CD4-positive, alpha-beta T cell treated with Interleukin-21 for 1 hour (primary cell): ENCODE measurements at regions not wholly inside any gene's neighbourhood (a gene's known extent, or its start where the extent isn't known, plus 50 kb on each side); places are given as distances from the start of the nearest gene placed in this dataset.
"Not testable (repeated sequence)": the region's sequence is repeated elsewhere in the genome, so short reads cannot be mapped to it uniquely, and the experiment has no call there.

Source experiments
- DNase-seq: peaks from one replicate; pipeline ENCODE4 v3.0.0-alpha.2; 2020

DNA sequence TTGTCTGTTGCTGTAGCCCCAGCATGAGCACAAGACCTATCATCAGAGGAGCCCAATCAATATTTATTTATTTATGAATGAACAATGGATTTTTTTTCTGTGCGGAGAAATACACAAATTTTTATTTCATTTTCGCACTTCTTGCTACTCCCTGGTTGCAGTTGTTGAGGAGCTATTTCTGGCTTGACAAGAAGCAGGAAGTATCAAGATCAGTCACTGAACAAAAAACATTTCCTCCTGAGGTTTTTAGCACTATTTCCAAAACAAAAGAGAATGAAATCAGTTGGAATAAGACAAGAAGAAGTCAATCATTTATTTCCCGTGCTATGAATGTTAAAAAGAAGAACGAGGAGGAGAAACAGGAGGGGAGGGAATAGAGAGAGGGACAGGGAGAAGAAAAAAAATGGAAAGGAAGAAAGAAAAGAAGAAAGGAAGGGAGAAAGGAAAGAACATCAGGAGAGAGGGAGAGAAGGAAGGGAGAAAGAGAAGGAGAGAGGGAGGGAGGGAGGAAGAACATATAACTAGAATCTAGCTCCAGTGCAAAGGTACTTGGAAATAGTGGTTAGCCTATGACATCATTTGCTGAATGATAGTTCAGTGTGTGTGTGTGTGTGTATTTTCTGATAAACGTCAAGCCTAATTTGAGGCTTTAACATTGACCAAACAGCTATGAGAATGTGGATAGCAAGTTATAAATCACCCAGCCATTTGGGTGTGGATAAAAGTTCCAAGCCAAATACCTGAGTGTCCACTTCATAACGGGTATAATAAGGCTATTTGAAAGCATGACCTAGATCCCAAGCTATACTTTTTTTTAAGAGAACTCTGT, 586.0 kb downstream of the EBF1 start:
- no peak for DNase-seq

DNA sequence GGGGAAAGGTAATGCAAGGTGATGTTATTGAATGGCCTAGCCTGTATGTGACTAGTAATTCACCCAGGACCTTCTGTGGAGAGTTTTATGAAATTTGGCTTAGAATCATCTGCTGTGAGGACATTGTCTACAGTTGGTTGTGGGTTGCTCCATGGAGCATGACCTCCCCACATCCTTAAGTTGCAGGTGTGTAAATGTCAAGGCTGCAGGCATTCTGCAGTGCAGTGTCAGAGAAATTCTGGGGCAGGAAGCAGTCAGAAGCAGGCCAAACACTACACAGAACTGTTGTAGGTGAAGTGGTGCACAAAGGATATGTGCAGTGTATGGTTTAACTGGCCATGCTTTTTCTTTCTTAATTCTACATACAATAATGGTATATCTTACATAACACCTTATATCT, 588.3 kb downstream of the EBF1 start:
- DNase-seq: no peak

DNA sequence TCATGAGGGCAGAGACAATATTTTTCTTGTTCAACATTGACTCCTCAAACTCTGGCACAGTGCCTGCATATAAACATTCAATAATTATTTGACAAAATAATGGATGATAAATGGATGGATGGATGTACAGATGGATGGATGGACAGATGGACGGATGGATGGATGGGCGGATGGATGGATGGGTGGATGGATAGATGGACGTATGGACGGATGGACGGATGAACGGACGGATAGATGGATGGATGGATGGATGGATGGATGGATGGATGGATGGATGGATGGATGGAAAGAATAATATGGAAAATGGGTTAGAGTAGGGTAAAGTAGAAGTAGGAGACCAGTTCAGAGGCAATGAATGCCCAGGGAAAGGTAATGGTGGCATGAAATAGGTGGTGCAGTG, 589.2 kb downstream of the EBF1 start:
- no peak for DNase-seq

DNA sequence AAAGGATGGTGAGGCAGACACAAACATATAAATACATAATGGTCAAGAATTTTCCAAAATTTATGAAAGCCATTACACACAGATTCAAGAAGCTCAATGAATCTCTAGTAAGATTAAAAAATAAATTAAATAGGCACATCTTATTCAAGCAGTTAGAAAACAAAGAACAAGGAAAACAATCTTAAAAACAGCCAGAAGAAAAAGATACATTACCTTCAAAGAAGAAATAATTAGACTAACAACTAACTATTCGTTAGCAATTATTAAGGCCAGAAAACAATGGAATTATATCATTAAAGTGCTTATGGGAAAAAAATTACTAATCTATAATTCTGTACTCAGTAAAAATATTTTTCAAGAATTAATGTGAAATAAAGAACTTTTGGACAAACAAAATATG, 593.1 kb downstream of the EBF1 start:
- no peak for DNase-seq

DNA sequence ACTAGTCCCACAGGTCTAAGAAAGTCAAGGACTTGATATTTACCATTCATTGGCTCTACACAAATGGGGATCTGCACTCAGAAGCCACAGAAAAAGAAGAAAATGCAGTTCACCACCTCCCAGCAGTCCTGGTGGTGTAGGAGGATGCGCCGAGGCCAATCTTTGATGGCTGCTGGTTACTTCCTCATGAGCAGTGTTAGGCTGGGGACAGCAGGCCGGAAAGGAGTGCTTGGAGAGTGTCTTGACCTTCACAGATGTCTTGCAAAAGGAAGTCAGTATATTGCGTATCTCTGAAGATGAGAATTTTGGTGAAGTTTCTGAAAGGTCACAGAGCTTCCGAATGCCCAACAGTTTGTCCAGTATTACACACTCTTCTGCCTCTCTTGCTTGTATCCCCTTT, 597.0 kb downstream of the EBF1 start:
- DNase-seq: no peak

DNA sequence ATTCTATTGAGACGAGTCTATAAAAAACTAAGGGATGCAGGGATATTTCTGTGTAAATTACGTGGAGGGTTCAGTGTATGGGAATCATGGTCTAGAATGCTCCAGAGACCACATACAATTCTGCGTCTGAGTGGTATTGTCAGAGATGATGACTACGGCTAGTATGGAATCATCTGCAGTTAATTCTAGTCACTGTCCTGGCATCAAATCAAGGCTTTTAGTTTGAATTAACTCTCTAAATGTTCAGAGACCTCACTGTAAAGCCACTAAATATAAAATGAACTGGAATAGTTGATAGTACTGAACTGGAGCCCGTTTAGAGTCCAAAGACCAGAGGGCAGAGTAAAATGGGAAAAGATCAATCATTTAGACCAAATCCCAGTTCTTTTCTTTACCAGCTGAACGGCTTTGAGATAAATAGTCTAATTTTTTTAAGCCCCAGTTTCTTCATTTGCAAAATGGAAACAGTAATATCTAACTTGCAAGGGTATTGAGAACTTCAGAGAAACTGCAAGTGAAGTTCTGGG, 599.8 kb downstream of the EBF1 start:
- no peak for DNase-seq

DNA sequence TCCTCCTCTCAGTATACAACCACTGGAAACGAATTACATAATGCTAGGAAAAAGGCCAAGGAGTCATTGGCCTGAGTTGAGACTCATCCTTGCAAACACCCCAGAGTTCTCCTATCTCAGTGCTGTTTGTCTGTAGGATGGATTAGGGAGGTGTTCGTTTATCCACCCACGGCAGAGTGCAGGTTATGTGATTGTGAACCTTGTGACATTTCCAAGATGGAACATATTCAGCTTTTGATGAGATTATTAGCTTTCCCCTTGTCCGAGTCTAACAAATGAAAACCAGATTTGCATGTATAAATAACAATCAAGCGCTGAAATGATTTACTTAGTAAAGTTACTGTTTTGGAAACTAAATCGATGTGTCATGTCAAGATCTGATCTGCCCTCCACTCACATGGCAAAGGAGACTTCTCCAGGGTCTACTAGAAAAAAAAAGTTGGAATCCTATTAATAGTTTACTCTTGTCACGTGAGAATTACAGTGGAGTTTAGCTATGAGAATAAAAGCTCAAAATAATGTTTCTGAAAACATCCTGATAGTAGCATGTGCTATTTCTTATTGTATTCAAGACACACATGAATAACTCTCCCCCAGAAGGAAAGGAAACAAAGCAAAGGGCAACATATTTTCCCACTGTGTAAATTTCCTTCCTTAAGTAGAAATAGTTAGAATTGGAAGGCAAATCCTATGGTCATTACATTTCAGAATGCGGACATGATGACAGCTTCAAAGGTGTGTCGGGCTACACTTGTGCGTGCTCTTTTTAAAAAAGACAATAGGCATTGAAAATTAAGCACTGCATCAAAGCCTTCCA, 600.4 kb downstream of the EBF1 start:
- no peak for DNase-seq

DNA sequence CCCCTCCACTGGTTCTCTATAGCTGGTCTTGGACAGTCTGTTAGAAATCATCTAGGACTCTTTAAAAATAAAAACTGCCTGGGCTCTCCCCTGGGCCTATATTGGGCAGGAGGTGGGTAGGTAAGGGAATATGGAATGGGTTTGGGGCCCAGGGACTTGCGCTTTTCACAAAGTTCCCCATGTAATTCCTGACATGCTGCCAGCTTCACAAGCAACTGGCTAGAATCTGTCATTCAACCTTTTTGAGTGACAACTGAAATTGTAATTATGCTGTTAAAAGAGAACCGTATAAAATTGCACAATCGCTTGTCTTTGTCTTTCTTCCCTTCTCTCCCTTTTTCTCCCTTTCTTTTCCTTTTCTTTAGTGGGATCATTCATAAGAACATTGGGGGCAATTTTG, 603.1 kb downstream of the EBF1 start:
- DNase-seq: no peak

DNA sequence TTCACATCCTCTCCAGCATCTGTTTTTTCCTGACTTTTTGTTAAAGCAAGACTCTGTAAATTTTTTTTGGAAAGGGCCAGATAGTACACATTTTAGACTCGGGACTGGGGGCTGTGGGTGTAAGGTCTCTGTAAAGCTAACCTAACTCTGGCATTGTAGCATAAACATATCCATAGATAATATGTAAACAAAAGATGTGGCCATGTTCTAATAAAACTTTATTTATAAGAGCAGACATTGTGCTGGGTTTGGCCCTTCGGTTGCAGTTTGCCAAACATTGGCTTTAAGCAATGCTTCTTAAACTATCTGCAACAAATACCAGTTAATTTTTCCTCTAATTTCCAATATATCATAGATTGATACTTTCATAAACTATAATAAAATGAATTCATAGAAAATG, 605.2 kb downstream of the EBF1 start:
- no peak for DNase-seq

DNA sequence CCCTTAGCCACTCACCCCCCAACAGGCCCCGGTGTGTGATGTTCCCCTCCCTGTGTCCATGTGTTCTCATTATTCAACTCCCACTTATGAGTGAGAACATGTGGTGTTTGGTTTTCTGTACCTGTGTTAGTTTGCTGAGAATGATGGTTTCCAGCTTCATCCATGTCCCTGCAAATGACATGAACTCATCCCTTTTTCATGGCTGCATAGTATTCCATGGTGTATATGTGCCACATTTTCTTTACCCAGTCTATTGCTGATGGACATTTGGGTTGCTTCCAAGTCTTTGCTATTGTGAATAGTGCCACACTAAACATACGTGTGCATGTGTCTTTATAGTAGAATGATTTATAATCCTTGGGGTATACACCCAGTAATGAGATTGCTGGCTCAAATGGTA, 605.7 kb downstream of the EBF1 start:
- DNase-seq: not testable (repeated sequence)

DNA sequence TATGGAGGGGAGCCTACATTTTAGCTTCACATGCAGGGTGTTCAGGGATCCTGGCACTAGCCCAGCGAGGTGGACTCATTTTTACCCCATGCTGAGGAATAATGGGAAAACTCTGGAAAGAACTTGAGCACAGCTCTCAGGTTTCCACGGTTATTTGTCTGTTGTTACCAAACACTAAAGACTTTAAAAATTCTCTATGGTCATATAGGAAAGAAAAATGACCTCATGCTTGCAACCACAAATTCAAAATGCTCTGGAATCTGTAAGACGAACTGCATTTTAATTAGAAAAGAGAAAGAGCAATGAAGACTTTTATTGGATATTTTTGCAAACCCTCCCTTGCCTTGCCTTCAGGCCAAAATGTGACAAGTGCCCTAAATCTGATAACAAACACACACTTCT, 606.9 kb downstream of the EBF1 start:
- no peak for DNase-seq

DNA sequence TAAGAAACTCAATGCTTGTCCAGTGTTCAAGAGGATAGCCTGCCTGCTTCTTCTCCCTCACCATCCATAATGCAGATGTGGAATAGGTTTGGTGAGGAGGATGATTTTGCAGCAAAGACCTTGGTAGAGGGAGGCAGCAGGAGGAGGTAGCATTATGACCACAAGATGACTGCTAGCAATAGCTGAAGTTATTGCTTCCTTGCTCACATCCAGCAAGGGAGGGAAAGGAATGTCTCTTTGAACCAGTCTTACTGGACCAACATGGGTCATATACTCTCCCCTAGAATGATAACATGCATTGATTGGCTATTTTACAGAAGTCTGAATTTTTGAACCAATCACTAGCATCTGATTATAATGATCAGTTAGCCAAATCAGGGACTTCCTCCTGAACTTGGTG, 607.6 kb downstream of the EBF1 start:
- no peak for DNase-seq

DNA sequence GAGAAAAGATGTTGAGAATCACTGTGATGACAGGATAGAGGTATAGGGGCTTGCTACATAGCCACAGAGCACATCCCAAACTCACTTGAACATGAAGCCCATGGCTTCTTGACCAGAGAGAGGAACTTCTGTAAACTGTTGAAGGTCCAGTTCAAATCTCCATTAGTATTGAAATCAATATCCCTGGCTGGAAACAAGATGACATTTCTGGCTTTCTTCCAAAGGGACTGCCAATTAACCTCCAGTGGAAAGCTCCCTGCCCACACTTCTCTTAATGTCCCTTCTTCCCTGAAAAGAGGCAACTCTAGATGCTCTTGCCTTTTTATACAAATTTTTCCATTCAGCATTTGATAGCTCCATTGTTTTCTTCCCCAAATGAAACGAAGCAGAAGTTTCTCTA, 612.1 kb downstream of the EBF1 start:
- DNase-seq: no peak

DNA sequence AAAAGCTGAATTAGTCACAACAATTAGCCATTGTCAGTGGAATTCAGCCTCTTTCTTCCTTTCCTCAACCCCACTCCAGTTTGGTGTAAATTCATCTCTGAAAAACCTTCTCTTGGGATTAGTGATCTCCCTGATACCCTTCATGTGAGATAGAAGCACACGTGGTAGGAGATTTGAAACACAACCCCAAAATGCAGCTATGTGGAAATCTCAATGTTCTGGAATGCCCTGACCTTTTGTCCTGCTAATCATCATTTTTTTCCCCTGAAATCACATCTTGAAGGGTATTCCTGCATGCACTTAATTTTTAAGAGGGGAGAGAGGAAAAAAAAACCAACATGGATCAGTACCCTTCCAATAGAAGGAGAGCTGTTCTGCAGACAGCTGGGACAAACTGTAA, 612.6 kb downstream of the EBF1 start:
- DNase-seq: no peak

DNA sequence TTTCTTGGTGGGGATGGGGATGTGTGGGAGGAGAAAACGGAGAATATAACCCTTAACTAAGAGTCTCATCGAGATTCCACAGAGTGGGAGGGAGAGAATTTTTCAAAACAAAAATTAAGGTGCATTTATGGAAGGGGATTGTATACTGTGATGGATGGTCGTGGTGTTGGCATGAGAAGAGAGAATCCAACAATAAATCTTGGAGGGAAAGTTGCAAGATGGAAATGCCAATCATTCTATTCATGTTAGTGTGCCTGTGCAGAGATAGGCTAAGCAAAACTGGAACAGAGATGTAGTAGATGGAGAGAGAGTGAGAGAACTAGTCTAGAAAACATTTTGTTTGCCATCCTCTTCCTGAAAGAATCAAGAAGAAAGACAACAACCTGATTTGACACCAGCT, 613.1 kb downstream of the EBF1 start:
- DNase-seq: no peak

DNA sequence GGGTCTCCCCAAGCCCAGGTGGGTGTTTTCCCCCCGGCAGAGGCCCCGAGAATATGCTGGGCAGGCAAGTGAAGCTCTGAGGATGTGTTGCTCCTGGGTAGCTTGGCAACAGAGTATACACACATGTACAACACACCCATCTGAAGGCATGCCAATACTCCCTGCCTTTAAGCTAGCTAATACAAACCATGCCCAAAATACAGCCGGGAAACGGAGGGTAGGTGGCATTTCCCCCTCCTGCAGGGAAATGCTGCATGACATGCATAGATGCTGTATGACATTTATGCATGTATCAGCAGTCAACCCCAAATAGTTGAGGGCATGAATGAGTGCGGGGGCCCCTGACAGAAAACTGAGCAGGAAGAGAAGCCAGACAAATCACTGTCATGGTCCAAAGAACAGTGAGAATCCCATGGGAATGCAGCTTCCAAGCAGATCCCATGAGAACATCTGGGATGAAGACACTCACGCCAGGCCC, 614.1 kb downstream of the EBF1 start:
- DNase-seq: no peak

DNA sequence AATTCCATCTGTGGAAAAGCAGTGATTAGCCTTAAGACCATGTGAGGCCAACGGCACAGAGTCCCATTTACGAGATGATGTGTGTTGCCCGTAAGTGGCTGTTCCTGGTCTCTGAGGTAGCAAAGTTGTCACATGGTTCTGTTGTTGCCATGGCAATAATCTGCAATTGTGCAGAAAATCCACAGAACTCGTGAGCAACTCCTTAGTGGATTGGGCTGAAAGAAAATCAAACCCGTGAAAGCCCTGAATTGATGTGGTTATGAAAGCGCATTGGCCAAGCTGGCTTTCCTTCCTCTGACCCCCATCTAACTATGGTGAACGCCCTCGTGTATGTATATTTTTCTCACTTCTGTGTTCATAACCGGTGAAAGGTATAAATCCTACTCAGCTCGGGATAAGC, 614.7 kb downstream of the EBF1 start:
- DNase-seq: no peak

DNA sequence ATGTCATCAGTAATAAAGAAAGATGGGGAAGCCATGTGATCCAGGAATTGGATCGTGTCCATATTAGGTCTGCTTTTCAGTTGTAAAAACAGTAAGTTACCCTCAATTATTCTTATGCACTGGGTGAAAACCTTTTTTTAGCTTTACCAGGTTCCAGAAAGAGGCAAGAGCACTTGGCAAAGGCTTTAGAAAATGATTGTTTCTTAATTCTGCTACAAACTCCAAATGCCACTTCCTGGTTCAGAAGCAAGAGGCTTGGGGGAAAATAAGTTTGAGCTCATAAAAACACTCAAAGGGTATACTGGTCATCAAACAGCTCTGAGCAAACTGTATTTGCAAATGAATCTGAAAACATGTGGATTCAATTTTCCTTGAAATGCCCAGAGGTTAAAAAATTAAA, 615.6 kb downstream of the EBF1 start:
- DNase-seq: no peak

DNA sequence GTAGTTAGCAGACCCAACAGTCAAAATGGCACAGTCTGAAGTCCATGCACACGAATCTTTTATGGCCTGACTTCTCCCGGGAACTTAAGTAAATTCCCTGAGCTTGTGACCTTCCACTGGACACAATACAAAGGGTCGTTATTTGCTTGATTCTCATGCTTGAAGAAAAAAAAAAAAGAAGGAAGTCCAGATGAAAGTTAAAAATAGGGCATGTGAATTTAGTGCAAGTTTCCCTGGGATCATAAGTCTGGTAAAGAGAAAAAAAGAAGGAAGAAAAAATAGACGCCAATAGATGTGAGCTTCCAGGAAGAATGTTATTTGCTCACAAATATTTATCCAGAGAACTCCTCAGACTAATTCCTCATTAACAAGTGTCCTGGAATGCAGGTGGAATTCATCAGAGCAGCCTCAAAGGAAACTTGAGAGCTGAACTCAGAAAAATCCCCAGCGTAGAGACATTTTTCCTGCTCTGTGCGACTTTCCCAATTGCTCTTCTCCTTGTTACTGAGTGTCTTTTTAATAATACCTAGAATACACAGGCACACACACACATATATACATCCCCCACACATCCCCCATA, 616.3 kb downstream of the EBF1 start:
- DNase-seq: no peak

DNA sequence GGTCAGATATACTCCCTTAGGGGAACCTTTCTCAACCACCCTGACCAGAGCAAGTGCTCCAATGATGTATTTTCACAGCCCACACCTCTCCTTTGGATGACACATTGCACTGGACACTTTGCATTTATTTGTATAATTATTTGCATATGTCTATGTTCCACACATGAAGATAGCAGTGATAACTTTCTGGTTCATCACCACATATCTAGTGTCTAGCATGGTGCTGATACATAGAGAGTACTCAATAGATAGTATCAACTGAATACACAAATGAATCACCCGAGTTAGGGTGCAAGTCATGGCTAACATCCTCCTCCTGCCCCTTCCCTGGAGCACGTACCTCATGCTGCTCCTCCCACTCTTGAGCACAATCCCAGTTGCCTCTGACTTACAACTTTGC, 617.6 kb downstream of the EBF1 start:
- no peak for DNase-seq

DNA sequence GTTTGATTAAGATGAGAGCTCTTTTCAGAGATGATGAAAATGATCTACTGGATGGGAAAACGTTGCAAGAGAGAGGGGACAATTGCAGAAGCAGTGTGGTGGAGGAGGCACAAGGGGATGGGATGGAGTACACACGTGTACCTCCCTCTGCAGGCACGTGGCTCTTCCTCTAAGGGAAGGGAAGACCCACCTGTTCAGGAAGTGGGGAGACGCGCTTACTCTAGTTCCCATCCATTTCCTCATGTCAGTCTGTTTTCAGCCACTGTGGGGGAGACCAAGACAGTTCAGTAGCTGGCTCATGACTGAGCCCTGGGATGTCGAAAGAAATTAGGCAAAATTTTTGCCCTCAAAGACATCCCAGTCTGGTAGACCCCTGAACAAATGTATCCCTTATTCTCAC, 619.2 kb upstream of the CLINT1 start:
- DNase-seq: no peak

DNA sequence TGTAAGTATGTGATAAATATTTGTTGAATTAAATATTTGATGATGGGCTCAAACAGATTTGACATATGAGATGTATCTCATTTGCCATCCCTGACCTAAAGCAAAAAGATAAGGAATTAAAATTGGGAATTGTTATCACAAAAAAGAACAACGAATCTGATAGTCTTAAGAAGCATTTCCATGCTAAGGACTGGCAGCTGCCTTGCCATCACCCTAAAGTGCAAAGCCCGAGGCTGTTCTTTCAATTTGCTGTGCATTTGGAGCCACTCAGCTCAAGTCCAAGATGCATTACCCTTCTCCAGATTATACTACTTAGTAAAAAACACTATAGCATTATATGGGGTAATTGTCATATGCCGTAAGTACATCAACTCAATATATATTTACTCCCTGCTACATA, 618.3 kb upstream of the CLINT1 start:
- no peak for DNase-seq

DNA sequence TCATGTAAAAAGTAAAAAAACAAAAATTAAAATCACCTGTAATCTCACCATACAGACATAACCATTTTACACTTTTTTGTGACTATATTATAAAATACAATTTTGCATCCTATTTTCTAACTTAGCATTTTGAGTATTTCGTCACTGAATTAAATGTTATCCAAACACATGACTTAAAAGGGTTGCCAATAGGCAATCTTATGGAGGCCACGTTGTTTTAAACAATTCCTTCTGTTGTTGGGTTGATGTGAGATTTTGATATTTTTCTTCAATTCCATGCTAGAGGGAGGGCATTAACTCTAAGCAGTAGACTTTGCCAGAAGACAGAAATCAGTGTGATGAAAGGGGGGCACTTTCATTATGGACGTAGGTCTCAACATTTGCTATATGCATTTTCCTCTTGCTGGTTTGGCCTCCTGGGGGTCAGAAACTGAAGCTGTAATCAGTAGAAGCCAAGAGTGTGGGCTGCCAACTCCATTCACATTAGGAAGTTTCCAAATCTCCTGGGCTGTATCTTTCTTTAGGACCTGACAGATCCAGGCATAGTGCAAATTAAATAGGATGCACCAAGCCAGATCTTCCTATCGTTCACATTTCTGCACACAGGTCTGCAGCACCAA, 614.2 kb upstream of the CLINT1 start:
- no peak for DNase-seq
